ENCODE measurements at regions not wholly inside any gene's neighbourhood (a gene's known extent, or its start where the extent isn't known, plus 50 kb on each side); places are given as distances from the start of the nearest gene placed in this dataset.

GRCh38 chr6:91672201-91672600 is 1085.3 kb upstream of the MAP3K7 start:
- TF ChIP-seq POLR2A (IDR thresholded peaks at IDR 0.05), result no peak
- TF ChIP-seq CTCF (IDR thresholded peaks at IDR 0.05), result no peak
